ENCODE measurements at regions not wholly inside any gene's neighbourhood (a gene's known extent, or its start where the extent isn't known, plus 50 kb on each side); places are given as distances from the start of the nearest gene placed in this dataset.

DNA sequence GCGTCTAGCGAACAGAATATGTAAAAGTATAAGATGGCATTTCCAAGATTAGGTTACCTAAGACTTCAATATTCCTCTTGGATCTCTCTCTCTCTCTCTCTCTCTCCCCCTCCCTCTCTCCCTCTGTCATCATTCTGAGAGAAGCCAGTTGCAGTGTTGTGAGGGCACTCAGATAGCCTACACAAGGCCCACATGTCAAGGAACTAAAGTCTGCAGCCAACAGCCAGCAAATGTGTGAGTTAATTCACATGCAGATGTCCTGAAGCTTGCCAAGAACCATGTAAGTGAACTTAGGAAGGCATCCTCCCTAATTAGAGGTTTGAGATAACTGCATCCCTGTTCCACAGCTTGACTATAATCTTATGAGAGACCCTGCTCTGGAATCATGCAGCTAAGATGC lies 822.9 kb upstream of the PRR20A start:
- no peak for TF ChIP-seq POLR2A (IDR thresholded peaks at IDR 0.05)
- TF ChIP-seq, protein P1, sequence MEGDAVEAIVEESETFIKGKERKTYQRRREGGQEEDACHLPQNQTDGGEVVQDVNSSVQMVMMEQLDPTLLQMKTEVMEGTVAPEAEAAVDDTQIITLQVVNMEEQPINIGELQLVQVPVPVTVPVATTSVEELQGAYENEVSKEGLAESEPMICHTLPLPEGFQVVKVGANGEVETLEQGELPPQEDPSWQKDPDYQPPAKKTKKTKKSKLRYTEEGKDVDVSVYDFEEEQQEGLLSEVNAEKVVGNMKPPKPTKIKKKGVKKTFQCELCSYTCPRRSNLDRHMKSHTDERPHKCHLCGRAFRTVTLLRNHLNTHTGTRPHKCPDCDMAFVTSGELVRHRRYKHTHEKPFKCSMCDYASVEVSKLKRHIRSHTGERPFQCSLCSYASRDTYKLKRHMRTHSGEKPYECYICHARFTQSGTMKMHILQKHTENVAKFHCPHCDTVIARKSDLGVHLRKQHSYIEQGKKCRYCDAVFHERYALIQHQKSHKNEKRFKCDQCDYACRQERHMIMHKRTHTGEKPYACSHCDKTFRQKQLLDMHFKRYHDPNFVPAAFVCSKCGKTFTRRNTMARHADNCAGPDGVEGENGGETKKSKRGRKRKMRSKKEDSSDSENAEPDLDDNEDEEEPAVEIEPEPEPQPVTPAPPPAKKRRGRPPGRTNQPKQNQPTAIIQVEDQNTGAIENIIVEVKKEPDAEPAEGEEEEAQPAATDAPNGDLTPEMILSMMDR (IDR thresholded peaks at IDR 0.05), result no peak
